GM19328 (cell line): ENCODE measurements at regions not wholly inside any gene's neighbourhood (a gene's known extent, or its start where the extent isn't known, plus 50 kb on each side); places are given as distances from the start of the nearest gene placed in this dataset.
"Not testable (repeated sequence)": the region's sequence is repeated elsewhere in the genome, so short reads cannot be mapped to it uniquely, and the experiment has no call there.

Experiments used
- ATAC-seq: cut with Tn5 transposase; IDR thresholded peaks from one replicate; pipeline ENCODE4 v1.9.1; 2021; ENCODE audit warnings: mild to moderate bottlenecking, moderate library complexity; ENCODE audit not compliant: unreplicated experiment

DNA sequence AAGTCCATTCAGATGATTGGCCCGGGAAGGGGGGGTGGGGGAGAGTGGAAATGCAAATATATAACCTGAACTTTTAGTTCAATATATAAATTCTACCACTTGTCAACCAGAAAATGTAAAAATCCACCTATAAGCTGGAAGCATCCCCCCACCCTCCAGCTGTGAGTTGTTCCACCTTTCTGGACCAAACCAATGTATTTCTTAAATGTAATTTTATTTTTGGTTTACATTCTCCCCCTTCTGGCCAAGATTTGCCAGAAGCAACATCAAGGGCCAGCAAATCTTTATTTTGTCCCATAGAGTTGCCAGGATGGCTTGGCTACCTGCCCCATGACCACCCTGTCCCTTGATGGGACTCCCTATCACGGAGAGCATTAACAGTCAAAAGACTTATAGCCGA, 545.7 kb downstream of the TBL1XR1 start:
- ATAC-seq, result no peak

DNA sequence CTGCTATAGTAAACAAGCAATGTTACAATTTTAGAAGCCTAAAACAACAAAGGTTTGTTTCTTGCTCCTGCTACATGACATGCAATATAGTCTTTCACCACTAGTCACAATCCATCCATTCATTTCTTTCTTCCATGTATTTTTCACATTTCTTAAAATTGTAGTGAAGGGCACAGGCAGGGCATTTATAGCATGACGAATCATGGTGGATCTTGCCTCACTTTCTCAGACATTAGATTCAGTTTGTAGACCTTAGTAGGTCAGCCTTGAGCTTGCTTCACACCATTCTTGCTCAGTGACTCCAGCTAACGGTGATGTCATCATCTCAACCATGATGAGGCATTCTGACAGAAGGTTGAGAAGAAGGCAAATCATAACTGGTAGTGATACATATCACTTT, 546.8 kb downstream of the TBL1XR1 start:
- ATAC-seq, result no peak

DNA sequence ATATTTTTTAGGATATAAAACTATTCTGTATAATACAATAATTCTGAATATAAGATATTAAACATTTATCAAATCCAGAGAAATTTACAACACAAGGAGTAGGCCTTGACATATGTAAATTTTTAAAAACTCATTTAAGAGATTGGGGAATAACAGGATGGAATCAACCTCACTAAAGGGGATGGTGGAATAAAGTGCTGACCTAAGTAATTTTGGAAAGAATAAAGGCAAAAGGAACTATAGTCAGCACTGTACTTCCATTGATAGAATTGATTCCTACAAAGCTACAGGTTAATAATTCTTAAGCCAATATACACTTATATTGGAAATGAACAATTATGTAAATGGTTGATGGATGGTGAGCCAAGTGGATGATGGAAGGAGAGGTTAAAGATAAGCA, 549.3 kb downstream of the TBL1XR1 start:
- no peak for ATAC-seq

DNA sequence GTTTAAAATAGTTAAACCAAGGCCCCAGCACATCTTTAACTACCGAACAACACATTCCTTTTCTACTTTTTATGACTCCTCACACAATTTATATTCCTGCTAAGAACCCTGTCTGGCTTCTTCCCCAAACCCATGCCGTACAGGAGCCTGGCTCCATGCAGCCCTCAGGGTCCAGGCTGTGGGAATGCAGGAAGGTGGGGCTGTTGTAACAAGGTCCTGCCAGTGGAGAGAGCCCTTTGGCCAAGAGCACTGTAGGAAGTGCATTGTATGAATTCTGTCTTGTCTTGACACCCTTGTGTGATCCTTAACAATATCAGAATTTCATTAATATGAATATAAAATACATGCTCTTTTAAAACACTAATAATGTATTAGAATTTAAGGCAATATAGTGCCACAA, 563.8 kb downstream of the TBL1XR1 start:
- ATAC-seq, result no peak

DNA sequence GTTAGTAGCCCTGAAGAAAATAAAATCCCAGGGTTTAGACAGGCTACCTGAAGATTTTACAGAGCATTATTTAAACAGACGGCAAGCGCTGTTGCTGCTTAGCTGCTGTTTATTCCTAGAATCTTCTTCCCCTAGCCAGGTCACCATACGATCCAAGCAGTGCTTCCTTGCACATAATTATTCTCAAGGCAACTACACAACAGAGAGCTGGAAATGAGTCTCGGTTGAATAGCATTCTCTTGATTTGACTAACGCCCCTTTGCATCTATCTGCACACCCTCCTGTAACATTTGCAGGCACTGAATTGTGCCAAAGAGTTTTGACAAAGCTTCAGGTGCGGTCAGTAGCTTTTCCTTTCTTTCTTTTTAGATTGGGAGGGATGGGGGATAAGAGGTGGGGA, 564.4 kb downstream of the TBL1XR1 start:
- ATAC-seq, result no peak

DNA sequence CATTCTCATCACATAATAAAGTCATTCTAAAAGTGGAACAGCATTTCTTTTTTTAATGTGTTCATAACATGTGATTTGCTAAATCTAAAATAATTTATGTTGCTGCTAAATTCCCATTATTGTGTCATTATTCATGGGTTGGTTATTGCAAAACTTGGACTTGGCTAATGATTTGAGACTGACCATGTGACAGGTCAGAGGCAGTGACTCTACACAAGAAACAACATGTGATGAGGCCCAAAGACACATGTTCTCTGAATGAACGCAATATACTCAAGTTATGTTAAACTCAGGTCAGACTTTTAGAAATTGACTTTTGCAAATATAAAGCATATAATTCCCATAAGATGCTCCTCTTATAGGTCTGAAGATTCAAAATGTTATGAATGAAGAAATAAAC, 566.1 kb downstream of the TBL1XR1 start:
- ATAC-seq, result no peak

DNA sequence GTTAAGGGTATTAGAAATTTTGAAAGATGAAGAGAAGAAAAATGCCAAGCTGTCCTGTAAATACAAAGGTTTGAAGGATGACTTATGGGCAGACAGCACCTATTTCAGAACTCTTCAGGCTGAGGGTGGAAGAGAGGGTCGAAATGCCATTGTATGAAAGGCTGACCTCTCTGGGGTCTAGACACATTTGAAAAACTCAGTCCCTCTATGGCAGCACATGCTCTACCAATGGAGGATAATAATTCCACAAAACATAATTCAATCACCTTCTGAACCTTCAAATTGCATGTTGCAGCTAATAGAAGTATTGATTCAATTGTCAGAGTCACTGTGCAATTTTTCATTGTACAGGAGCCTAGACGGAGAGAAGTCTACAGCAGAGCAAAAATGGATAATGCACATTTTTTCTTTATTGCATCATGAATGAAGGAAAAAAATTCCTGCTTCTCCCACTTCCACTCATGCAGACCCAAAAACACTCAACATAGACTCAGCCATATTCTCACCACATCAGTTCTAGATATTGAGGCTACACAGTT, 569.1 kb downstream of the TBL1XR1 start:
- no peak for ATAC-seq

DNA sequence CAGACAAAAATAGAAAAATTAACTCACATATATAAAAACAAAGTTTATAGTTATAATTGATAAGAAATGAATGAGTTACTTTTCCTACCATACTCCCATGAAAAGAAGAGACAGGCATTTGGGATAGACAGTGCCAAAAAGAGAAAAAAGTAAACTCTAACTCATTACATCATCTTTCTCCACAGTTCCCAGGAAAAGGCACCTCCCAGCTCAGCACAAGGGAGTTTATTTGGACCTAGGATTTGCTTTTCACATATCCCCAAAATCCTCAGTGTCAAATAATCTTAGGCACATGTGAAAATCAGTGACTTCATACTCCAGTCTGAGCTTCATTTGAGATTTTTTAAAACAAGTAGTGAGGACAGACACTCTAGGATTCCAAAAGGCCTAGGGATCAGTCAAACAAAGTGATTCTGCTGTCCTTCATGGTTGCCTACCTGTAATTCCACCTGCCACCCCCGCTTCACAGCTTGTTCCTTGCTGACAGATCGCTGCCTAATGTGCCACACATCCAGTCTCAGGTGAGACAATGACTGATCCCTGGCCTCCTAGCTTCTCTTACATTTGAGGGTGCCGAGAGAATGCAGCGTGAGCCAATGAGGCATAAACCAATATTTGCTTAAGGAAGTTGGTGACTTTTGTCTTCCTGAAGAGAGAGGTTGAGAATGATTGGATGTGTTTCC, 573.7 kb downstream of the TBL1XR1 start:
- ATAC-seq, result no peak

DNA sequence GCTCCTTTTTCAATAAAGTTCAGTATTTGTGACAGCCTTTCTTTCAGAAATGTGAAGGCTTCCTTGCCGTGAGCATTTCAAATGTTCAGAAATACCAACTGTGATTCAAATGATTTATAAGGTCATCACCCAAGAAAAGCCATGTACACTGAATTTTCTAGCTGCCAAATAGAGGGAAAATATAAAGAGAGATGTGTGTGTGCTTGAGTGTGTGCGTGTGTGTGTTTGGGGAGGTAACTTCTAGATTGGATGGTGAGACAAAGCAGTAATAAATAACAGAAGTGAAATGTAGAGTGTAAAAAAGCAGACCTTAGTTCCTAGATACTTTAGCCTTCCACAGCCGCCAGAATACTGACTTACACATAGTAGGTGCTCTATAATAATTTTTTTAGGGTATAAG, 577.4 kb downstream of the TBL1XR1 start:
- no peak for ATAC-seq

DNA sequence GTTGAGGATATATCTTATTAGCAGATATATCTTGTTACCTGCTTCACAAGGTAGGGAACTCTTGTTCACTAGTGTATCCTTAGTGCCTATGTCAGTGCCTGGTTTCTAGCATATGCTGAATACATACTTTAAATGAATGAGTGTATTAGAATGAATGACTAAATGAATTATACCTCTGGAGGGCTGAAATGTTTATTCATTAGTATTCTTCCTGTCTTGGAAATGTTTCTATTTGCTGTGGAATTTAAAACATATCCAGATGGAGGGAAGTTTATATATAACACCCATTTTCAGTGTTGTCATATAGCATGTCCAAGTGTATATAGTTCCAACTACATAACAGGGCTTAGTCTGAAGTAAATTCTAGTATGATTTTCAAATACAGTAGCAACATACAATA, 581.5 kb downstream of the TBL1XR1 start:
- ATAC-seq, result no peak

DNA sequence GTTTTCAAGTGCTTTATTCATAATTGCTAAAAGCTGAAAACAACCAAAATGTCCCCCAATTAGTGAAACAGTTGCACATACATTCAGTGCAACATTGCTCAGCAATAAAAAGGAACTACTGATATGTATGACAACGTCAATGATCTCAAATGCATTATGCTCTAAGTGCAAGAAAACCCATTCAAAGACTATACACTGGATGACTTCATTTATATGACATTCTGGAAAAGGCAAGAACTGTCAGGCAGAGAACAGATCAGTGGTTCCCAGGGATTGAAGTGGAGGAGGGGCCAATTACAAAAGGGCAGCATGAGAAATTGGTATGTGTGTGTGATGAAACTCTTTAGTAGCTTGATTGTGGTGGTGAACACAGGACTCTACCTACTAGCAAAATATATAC, 585.6 kb downstream of the TBL1XR1 start:
- no peak for ATAC-seq

DNA sequence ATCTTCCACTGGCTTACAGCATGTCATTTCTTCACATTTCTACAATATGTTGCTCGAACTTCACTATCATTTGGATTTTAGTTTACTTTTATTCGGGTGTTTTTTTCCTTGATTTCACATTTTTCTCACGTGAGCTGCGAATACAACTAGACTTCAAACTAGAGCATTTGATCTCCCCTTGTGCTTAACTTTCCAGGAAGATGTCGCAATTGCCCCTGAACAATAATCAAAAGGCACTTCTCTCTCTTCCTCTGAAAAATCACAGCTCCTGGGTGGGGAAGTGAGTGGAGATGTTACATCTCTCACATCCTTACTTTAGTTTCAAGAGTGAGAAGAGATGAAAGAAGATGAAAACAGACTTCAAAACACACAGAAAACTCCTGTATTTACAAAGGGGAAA, 587.9 kb downstream of the TBL1XR1 start:
- no peak for ATAC-seq

DNA sequence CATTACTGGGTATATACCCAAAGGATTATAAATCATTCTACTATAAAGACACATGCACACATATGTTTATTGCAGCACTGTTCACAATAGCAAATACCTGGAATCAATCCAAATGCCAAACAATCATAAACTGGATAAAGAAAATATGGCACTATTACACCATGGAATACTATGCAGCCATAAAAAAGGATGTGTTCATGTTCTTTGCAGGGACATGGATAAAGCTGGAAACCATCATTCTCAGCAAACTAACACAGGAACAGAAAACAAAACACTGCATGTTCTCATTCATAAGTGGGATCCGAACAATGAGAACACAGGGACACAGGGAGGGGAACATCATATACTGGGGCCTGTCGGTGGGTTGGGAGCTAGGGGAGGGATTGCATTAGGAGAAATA, 591.7 kb downstream of the TBL1XR1 start:
- ATAC-seq, result not testable (repeated sequence)

DNA sequence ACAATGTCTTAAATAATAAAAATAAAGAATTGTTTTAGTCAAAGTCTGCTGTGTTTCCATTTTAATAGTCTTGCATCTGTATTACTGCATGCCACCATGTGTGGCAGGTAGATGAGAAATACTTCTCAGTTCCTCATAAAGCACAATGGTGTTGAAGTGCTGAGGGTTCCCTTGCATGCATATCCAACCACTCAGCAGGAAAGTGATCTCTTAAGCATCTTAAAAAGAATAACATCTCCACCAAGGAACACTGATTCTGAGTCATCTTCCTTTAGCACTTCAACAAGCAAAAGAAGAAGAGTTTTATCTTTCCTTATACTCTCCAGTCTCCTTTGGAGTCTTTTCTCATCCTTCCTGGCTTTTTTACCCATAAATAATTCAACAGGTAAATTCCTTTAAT, 602.0 kb downstream of the TBL1XR1 start:
- ATAC-seq, result no peak

DNA sequence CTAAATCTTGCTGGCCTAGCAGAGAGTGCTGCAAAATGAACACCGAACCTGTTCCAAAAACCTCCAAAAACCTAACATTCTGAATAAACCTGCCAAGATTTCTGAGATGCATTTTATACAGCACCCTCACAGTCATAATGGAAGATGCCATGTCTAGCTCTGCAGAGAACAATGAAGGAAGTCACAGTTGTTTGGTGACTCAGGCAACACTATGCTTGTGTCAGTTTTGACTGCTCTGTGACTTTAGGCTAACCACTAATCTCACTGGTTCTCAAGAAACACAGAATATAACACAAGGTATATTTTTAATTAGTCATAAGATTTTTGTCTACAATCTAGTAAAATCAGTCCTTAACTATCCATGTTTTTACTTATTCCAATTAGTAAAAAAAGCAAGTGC, 606.6 kb downstream of the TBL1XR1 start:
- no peak for ATAC-seq

DNA sequence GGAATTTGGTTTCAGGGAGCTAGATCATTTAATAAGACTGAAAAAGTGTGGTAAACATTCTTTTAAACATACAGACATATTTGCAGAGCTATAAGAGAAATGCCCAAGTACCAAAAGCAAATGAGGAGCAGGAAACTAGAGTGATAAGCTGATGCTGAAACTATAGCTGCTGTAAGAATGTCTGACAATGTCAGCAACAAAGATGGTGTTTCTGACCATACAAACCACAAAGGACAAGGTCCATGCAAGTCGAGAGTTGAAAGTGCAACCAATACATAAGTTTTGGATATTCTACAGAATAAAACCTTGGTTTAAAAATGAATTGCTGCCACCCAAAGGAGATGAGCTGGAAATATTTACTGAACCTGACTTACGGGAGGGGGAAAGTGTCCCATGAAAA, 610.2 kb downstream of the TBL1XR1 start:
- ATAC-seq, result no peak

DNA sequence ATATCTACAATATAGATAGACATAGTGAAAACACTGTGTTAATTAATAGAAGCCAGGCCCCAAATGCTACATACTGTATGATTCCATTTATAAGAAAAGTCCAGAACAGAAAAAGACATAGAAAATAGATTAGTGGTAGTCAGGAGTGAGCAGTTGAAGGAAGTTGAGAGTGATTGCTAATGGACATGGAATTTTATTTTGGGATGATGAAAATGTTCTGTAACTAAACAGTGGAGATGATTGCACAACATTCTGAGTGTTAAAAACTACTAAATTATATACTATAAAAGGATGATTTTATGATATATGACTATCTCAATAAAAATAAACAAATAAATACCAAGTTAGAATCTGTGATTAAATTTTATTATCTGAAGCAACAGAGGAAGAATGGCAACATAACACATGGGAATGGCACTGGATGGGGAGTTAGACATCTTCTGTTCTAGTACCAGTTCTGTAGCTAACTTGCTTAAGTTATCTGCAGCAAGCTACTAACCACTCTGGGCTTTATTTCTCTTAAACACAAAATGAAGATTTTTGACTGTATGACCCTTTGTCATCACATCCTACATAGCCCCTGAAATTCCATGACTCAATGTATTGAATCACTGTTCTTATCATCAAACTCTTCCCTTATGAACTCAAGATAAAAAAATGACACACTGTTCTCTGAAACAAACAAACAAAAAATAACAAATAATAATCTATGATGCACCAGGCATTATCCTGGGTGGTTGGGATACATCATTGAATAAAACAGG, 612.7 kb downstream of the TBL1XR1 start:
- no peak for ATAC-seq

DNA sequence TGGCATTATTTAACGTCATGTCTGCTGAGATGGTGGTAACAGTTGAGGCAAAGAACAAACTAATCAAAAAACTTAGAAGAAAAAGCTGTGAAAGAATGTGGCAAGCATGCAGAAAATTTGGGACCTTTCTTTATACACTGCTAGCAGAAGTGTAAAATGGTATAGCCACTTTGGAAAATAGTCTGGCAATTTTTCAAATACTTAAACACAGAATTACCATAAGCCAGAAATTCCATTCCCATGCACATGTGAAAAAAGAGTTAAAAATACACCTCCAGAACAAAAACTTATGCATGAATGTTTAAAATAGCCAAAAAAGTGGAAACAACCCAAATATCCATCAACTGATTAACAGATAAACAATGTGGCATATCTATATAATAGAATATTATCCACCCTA, 613.3 kb downstream of the TBL1XR1 start:
- ATAC-seq, result no peak

DNA sequence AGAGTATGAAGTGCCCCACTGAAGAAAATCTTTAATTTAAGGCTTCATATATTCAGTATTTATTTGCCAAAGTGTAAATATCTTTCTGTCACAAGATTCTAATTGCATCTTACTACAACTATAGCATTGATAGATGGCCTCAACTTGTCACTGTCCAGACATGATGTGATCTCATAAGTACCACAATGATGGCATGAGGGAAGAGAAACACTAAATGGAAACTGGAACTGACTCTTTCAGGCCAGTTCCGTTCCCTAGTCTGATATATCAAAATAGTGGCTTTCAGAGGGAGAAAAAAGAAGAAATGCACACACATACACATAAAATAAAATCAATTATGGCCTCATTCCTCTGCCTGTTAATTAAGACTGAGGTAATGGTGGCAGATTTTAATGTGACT, 615.7 kb downstream of the TBL1XR1 start:
- no peak for ATAC-seq

DNA sequence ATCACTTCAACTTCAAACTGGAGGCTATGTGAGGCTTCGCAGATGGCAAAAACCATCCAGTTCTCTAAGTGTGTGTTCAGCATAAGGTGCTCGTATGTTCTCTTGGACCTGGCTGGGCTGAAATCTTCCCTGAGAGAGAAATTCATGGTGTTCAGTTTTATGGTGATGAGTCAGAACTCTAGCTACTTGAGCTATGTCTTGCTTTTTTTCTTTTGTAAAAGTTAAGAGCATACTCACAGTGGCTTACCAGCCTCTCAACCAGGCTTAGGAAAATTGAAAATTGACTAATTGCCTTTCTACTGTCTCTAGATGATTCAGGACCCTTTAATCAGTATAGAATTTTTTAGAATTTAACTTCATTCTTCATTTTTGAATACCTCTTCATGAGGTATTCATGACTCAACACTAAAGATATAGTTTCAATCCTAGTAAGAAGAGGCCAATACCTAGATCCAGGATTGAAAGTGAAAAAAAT, 617.5 kb downstream of the TBL1XR1 start:
- ATAC-seq, result no peak

DNA sequence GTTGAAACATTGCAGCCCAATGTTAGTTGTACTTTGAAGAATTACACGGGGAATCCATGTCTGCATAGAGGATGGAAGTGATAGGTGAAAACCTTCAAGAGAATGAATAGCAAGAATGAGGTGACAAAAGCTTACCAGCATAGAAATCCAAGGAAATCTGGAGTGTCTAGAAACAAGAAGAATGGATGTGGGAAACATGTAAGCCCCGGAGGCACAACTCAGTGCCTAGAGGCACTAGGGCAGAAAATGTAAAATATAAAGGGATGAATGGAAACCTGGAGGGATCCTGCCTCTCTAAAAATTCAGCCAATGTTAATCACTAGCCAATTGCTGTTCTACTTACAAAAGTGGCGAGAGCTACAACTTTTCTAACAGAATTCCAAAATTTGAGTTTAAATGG, 619.0 kb downstream of the TBL1XR1 start:
- ATAC-seq, result no peak

DNA sequence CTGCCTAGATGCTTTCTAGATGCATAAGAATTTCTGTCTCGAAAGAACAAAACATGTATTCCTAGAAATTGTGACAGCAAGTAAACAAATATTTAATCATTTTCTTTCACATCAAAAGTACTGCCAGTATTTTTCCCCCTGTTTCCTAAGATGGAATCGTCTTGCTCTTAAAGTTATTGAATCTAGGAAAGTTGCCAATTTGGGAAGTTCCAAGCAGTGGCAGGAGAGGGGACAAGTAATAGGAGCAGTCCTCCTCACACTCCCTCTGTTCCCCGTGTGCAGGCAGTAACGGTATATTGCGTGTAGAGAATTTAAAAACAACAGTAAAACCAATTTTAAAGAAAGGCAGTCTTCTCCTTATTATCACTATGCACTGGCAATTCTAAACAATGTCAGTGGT, 619.8 kb downstream of the TBL1XR1 start:
- ATAC-seq, result no peak
